H1 (cell line): ENCODE measurements at regions not wholly inside any gene's neighbourhood (a gene's known extent, or its start where the extent isn't known, plus 50 kb on each side); places are given as distances from the start of the nearest gene placed in this dataset.

Experiments used
- BRCA1 ChIP-seq: IDR thresholded peaks from 2 replicates; pipeline ENCODE4 v1.6.1; 2012; ENCODE audit warnings: low read depth, low read length, improper control_type of control experiment
- CHD2 ChIP-seq: IDR thresholded peaks from 2 replicates; pipeline ENCODE4 v1.6.1; 2012; ENCODE audit warnings: low read length, improper control_type of control experiment
- CTBP2 ChIP-seq: IDR thresholded peaks from 2 replicates; pipeline ENCODE4 v1.7.0; 2011; ENCODE audit warnings: borderline replicate concordance, mild to moderate bottlenecking, moderate library complexity, mixed read lengths, low read length; ENCODE audit not compliant: insufficient read depth, insufficient read length
- GABPA ChIP-seq: IDR thresholded peaks from 2 replicates; pipeline ENCODE4 v1.6.1; 2011; ENCODE audit warnings: mild to moderate bottlenecking, low read length, moderate library complexity, borderline replicate concordance; ENCODE audit not compliant: insufficient read depth
- JUND ChIP-seq: IDR thresholded peaks from 2 replicates; pipeline ENCODE4 v1.6.1; 2011; ENCODE audit warnings: mild to moderate bottlenecking, improper control_type of control experiment, low read length
- KDM4A ChIP-seq: IDR thresholded peaks from one replicate; pipeline ENCODE4 v1.7.1; 2012; ENCODE audit warnings: low read depth, mild to moderate bottlenecking, moderate library complexity, low read length, inconsistent platforms; ENCODE audit not compliant: severe bottlenecking
- NANOG ChIP-seq: IDR thresholded peaks from 2 replicates; pipeline ENCODE4 v1.6.1; 2011; ENCODE audit warnings: low read length, low read depth, mild to moderate bottlenecking, inconsistent platforms; ENCODE audit not compliant: insufficient read depth, poor library complexity, severe bottlenecking
- POLR2AphosphoS5 ChIP-seq: IDR thresholded peaks from 2 replicates; pipeline ENCODE4 v1.6.1; 2011; ENCODE audit warnings: low read depth, low read length
- RBBP5 ChIP-seq: IDR thresholded peaks from 2 replicates; pipeline ENCODE4 v1.7.1; 2012; ENCODE audit warnings: low read depth, mild to moderate bottlenecking, inconsistent platforms, low read length, moderate library complexity, borderline replicate concordance
- SAP30 ChIP-seq: fragments of 300-600 bp; sonication (generic); IDR thresholded peaks from 2 replicates; pipeline ENCODE4 v1.7.1; 2012; ENCODE audit warnings: low read length, moderate library complexity, mild to moderate bottlenecking, inconsistent platforms; ENCODE audit not compliant: insufficient read depth, insufficient replicate concordance
- TAF1 ChIP-seq: IDR thresholded peaks from 2 replicates; pipeline ENCODE4 v1.6.1; 2011; ENCODE audit warnings: mild to moderate bottlenecking, low read depth, low read length
- TCF12 ChIP-seq: IDR thresholded peaks from 2 replicates; pipeline ENCODE4 v1.6.1; 2011; ENCODE audit warnings: low read depth, mild to moderate bottlenecking, low read length
- TF ChIP-seq, protein P1 (sequence below): fragments of 300-600 bp; sonication (generic); IDR thresholded peaks from 2 replicates; pipeline ENCODE4 v1.7.1; 2012; ENCODE audit warnings: low read length, moderate library complexity, mild to moderate bottlenecking, inconsistent platforms; ENCODE audit not compliant: insufficient replicate concordance

DNA sequence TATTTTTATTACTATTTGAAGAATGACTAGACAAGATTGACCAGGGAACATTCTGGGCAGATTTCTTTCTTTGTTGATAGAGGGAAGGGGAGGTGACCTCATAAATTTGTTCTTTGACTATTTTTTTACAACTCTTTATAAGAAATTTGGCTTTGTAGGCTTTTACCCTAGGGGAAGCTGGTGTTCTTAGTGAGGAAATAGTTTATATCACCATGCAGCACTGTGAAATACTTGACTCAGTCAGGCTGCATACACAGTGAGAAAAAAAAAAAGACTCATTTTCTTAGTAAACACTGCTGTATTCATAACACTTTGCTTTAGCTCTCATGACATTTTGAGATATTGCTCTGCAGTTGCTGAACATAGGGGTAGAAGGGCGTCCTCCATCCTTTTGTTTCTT is 336.6 kb upstream of the PIK3R1 start (continued):
- TF ChIP-seq, protein P1, sequence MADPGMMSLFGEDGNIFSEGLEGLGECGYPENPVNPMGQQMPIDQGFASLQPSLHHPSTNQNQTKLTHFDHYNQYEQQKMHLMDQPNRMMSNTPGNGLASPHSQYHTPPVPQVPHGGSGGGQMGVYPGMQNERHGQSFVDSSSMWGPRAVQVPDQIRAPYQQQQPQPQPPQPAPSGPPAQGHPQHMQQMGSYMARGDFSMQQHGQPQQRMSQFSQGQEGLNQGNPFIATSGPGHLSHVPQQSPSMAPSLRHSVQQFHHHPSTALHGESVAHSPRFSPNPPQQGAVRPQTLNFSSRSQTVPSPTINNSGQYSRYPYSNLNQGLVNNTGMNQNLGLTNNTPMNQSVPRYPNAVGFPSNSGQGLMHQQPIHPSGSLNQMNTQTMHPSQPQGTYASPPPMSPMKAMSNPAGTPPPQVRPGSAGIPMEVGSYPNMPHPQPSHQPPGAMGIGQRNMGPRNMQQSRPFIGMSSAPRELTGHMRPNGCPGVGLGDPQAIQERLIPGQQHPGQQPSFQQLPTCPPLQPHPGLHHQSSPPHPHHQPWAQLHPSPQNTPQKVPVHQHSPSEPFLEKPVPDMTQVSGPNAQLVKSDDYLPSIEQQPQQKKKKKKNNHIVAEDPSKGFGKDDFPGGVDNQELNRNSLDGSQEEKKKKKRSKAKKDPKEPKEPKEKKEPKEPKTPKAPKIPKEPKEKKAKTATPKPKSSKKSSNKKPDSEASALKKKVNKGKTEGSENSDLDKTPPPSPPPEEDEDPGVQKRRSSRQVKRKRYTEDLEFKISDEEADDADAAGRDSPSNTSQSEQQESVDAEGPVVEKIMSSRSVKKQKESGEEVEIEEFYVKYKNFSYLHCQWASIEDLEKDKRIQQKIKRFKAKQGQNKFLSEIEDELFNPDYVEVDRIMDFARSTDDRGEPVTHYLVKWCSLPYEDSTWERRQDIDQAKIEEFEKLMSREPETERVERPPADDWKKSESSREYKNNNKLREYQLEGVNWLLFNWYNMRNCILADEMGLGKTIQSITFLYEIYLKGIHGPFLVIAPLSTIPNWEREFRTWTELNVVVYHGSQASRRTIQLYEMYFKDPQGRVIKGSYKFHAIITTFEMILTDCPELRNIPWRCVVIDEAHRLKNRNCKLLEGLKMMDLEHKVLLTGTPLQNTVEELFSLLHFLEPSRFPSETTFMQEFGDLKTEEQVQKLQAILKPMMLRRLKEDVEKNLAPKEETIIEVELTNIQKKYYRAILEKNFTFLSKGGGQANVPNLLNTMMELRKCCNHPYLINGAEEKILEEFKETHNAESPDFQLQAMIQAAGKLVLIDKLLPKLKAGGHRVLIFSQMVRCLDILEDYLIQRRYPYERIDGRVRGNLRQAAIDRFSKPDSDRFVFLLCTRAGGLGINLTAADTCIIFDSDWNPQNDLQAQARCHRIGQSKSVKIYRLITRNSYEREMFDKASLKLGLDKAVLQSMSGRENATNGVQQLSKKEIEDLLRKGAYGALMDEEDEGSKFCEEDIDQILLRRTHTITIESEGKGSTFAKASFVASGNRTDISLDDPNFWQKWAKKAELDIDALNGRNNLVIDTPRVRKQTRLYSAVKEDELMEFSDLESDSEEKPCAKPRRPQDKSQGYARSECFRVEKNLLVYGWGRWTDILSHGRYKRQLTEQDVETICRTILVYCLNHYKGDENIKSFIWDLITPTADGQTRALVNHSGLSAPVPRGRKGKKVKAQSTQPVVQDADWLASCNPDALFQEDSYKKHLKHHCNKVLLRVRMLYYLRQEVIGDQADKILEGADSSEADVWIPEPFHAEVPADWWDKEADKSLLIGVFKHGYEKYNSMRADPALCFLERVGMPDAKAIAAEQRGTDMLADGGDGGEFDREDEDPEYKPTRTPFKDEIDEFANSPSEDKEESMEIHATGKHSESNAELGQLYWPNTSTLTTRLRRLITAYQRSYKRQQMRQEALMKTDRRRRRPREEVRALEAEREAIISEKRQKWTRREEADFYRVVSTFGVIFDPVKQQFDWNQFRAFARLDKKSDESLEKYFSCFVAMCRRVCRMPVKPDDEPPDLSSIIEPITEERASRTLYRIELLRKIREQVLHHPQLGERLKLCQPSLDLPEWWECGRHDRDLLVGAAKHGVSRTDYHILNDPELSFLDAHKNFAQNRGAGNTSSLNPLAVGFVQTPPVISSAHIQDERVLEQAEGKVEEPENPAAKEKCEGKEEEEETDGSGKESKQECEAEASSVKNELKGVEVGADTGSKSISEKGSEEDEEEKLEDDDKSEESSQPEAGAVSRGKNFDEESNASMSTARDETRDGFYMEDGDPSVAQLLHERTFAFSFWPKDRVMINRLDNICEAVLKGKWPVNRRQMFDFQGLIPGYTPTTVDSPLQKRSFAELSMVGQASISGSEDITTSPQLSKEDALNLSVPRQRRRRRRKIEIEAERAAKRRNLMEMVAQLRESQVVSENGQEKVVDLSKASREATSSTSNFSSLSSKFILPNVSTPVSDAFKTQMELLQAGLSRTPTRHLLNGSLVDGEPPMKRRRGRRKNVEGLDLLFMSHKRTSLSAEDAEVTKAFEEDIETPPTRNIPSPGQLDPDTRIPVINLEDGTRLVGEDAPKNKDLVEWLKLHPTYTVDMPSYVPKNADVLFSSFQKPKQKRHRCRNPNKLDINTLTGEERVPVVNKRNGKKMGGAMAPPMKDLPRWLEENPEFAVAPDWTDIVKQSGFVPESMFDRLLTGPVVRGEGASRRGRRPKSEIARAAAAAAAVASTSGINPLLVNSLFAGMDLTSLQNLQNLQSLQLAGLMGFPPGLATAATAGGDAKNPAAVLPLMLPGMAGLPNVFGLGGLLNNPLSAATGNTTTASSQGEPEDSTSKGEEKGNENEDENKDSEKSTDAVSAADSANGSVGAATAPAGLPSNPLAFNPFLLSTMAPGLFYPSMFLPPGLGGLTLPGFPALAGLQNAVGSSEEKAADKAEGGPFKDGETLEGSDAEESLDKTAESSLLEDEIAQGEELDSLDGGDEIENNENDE = no peak
- TF ChIP-seq SAP30 (no peak), TAF1 (no peak), NANOG (no peak), CHD2 (no peak), JUND (no peak), GABPA (no peak), CTBP2 (no peak), RBBP5 (no peak), BRCA1 (no peak), POLR2AphosphoS5 (no peak), KDM4A (no peak), TCF12 (no peak)
